ENCODE measurements at regions not wholly inside any gene's neighbourhood (a gene's known extent, or its start where the extent isn't known, plus 50 kb on each side); places are given as distances from the start of the nearest gene placed in this dataset.

DNA sequence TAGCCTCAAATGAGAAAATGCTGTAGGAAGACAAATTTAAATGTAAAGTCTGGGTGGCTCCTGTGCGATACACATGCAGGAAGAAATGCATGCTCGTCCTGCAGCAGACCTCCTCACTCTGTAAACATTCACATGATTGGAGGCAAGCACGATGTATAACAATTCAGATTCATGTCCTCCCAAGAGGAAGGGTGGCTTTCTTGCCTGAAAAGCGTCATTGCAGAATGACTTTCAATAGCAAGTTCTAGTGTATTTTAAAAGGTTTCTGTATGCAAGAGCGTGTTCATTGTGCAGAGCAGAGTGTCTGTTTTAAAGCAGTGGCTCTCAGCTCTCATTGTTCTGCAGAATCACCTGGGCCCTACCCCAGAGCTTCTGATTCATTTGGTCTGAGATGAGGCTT lies 170.3 kb upstream of the CELF2 start:
- DNase-seq (ENCODE audit: low read depth in 4 of 4, low spot score in 2 of 4) = no peak

DNA sequence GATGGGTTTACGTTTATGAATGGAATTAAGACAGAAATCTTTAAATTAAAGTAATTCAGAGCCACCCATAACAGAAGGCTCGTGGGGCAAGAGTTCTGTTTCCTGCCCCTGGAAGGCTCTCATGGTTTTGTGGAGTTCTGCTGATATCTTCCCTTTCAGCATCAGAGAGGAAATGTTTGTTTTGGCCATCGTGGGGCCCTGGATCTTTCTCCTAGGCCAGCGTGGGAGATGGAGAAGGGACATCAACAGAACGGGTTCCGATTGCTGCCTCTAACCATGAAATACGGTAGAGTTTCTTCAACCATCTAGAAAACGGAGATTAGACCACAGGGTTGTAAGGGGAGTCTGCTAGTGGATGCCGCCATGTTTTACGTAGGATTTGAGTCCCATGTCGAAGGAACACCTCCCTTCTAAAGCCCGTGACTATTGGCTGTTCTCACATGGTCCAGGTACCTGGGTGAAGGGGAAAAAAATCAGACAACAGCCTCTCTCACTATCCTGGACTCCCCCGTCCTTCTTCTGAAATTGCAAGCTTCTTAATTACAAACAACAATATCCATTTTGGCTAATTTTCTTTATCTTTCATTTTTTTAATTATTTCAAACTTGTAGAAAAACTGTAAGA lies 169.1 kb upstream of the CELF2 start:
- DNase-seq (ENCODE audit: low read depth in 4 of 4, low spot score in 2 of 4) = no peak

DNA sequence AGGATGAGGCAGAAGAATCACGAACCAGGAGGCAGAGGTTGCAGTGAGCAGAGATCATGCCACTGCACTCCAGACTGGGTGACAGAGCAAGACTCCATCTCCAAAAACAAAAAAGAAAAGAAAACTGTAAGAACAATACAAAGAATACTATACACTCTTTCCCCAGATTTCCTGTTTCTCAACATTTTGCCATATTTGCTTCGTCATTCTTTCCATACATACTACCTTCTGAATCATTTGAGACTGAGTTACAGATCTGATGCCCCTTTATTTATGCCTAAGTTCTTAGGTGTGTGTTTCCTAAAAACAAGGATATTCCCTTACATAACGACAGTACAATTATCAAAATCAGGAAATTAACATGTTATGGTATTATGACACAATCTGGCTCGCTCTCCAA lies 168.4 kb upstream of the CELF2 start:
- DNase-seq (ENCODE audit: low read depth in 4 of 4, low spot score in 2 of 4) = no peak

DNA sequence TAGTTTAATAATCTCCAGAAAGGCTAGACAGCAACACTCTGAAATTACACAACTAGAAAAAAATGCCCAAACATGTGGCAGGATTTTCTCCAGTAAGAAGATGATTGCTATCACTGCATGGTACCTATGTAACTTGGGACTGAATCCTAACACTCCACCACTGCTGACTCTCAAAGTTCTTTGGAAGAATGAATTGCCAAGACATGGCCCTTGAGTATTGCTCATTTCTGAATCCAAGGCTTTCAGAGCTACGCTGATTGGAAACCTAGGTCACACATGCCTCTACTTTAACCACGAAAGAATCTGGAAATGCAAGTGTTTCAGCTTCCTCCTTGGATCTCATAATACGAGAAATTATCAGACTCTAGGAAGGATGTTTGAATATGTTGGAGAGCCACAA lies 167.5 kb upstream of the CELF2 start:
- no peak for DNase-seq (ENCODE audit: low read depth in 4 of 4, low spot score in 2 of 4)

DNA sequence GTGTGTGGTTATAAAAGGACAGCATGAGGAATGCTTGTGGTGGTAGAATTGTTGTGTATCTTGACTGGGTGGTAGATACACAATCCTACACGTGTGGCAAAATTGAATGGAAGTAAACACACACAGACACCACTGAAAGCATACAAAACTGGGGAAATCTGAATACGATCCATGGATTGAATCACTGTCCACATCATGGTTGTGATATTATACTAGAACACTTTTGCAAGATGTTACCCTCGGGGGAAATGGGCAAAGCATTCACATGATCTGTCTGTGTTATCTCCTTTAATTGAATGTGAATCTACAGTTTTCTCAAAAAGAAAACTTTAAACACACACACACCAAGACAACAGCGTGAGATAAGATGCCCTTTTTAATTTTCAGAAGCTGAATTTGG lies 165.2 kb upstream of the CELF2 start:
- no peak for DNase-seq (ENCODE audit: low read depth in 4 of 4, low spot score in 2 of 4)

DNA sequence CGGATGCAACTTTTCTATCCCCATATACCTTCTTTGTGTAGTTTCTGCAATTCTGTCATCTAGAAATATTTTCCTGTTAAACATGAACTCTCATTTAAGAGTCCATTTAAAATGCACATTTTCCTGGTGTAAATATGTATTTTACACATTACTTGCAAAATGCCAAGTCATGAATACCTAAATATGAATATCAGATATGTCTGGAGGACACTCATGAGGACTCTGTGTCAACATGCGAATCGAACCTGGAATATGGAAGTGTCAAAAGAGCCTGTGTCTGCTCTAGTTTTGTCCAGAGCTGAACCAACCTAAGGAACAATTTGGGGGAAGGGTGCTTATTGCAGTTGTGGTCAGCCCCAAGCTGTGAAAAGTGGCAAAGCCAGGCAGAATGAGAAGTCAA lies 163.7 kb upstream of the CELF2 start:
- DNase-seq (ENCODE audit: low read depth in 4 of 4, low spot score in 2 of 4) = no peak

DNA sequence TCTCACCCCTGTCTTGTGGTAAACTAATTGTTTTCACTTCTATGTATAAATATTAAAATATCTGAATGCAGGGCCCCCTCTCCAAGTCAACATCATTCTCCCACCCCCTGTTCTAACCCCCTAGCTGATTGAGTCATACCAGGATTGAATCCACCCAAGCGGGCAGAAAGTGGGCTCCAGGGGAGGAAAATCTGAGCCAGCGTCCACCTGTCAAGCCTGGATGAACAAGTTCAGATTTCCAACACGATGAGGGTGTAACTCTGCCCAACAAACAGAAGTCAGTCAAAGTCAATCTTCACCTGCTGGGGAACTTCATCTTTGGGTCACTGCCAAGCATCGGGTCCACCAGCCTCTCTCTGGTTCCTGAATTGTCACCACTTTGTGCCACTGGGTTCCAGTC lies 162.9 kb upstream of the CELF2 start:
- DNase-seq (ENCODE audit: low read depth in 4 of 4, low spot score in 2 of 4) = no peak

DNA sequence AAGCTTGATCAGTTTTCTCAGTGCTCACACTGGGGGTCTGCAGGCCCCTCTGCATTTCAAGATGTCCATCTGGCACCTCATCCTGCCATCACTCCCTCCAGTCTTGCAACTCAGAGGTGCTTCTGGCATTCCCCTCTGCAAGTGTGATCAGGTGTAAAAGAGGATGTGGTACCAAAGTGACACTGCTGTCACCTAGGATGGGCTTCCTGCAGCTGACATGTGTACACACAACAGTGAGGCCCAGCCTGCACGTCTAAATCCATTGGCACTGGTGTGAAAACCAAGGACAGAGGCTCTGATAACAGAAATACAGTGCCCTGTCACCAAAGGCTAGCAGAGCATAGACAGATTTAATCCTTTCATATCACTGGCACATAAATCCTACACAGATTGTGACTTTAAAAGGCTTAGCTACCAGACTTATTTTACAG lies 162.5 kb upstream of the CELF2 start:
- DNase-seq (ENCODE audit: low read depth in 4 of 4, low spot score in 2 of 4) = no peak

DNA sequence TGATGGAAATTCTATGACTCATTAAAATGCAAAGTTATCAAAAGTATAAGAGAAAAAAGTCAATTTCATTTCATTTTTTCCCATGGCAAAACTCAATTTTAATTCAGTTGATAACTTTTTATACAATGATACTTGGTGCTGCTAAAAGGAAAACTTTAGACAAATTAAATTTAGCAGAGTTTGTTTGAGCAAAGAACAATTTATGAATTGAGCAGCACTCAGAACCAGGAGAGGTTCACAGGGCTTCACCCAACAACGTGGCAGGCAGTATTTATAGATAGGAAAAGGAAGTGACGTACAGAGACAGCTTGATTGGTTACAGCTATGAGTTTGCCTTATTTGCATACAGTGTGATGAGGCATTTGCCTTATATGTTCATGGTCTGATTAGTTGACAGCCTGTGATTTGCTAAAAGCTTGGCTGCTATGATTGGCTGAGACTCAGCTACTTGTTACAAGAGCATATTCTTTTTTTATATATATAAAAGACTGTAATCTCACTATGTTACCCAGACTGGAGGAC lies 157.2 kb upstream of the CELF2 start:
- DNase-seq (ENCODE audit: low read depth in 4 of 4, low spot score in 2 of 4) = no peak

DNA sequence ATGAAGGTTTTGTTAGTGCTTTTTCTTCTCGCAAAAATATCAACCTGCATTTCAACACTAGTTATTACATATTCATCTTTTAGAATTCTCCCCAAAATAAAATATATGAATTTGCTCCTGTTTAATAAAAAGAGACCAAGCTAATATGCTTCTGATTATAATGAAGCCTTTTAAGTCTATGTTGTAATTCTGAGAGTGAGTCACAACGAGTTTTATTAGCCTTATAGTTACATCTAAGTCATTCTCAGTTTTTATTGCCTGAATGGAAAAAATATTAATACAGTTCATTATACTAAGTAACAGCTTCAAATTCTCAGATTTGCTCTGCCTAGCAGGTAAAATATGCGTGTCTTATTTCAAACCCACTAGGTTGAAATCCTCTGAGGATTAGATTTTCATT lies 152.4 kb upstream of the CELF2 start:
- no peak for DNase-seq (ENCODE audit: low read depth in 4 of 4, low spot score in 2 of 4)

DNA sequence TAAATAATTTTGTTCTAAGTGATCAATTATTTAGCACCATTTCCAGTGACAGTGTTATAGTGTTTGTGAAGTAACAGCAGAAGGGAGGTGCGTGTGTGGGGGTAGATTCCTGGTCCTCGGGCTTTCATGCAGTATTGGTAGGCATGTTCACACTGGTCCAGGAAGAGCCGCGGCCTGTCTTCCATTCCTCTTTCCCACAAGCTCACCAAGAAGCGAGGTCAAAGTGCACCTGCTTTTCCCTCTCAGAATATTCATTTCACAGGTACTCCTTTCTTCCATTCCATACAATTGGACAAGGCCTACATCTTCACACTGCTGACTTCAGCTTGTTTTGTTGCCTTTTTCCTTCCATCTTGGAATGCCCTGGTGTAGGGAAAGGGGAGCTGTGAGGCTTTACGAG lies 151.8 kb upstream of the CELF2 start:
- DNase-seq (ENCODE audit: low read depth in 4 of 4, low spot score in 2 of 4) = no peak

DNA sequence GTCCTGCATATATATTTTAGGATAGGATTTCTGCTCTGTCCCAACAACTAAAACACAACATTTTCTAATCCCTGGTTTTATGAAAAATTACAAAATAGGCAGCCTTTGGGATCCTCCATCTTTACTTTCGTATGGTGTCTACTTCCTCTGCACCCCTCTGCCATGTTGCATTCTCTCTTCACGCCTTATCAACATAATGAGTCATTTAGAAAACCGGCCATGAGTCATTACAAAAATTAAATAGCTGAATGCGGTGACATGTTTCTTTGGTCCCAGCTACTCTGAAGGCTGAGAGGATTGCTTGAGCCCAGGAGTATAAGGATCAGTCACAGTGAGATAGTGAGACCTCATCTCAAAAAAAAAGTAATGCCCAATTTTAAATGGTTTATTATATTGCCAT lies 148.1 kb upstream of the CELF2 start:
- DNase-seq (ENCODE audit: low read depth in 4 of 4, low spot score in 2 of 4) = no peak

DNA sequence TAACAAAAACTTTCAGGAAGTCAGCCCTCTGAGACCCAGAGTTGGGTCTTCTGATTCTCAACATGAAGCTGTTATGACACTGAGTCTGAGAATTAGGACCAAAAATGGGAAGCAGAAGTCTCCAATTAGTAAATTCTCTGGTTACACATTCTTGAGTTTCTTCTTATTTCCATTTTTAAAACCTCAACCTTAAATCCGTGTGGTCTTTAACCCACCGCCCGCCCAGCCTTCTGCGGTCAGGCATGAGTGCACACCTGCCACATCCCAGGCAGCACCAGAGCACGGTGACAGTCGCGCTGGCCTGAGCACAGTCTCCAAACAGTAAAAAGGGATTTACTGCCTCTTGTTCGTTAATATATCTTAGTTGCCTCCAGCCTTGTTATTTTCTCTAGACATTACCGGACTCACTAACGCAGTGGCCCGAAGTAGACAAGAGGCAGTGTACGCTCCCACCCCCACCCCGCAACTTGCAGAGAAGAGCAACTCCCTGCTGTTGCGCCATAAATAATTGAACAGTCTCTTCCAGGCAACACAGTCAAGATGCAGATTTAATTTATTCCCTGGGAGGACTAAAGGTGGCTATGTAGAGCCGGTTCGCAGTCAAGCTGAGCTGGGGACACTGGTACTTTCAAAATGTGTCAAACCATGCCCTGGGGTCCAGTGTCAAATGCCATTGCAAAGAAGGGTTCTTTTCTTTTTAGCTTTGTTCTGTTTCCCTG lies 147.0 kb upstream of the CELF2 start:
- DNase-seq (ENCODE audit: low read depth in 4 of 4, low spot score in 2 of 4) = peak in 1 of 4 donors; percentile 56

DNA sequence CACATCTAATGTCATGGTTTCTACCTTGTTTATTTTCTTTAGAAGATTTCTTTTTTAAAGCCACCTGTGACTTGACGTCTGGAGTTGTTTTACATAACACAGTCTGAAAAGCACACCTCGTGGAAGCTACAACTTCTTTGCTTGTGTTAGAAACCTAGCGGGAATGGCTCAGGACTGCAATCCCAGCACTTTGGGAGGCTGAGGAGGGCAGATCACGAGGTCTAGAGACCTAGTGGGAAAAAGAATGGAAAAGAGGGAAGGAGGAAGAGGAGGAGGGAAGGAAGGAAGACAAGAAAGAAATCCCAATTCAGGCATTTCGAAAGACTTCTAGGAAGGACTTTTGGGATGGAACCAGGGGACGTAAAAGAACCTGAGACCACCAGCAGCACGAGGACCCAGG lies 146.3 kb upstream of the CELF2 start:
- DNase-seq (ENCODE audit: low read depth in 4 of 4, low spot score in 2 of 4) = no peak

DNA sequence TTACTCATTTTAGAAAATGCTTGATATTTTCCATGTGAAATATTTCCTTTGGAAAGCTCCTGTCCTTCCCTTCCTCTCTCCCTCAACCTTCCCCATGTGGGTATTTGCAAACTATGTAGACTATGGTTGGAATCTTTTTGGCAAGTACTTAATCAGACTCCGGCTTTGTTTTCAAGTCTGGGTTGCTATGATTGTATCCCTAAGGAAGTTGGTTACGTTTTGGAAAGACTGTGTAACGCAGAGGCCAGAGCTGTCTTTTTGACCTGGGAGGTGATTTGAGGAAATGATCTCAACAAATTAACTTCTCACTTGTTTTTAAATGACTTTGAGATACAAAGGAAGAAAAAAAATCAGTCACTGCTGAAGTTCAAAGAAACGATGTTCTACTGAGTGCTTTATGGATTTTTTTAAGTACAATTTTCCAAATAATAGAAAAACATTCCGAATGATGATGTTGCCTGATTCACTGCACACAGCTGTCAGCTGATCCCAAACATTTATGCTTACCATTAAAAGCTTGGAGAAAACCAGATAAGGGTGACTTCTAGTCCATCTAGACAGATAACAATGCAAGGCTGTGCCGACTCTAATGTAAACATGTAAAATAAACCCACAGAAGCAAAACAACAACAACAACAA lies 145.5 kb upstream of the CELF2 start:
- DNase-seq (ENCODE audit: low read depth in 4 of 4, low spot score in 2 of 4) = no peak

DNA sequence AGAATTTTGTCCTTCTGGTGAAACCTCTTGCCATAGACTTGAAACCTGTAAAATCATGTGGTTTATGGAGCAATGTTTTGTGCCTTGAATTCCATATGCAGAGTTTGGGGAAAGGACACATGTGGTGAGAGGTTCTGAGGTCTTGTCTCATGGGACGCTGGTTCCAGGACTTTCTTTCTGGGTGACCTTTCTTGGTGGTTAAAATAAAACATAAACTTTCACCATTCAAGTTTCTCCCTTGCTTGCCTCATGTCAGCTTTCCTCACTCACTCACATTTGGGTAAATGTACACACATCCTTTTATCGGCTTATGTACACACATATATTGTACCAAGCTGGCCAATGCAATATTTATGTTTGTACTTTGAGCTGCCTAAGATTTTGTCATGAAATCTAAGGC lies 144.9 kb upstream of the CELF2 start:
- no peak for DNase-seq (ENCODE audit: low read depth in 4 of 4, low spot score in 2 of 4)

DNA sequence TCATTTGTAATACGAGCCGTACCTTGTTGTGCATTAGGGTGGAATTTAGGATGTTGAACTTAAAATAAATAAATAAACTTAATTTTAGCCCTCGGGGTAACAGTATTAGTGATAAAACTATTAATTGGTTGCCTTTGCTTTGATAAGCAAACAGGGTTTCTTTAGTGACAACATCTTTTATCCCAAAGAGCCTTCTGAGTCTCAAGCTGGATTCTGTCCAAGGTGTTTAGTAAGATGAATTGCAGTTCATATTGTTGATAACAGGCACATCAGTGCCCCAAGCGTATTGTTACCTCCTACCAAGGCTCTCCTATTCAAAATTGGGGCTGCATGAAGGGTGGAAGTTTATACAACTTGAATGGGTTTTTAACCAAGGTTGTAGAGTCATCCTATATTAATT lies 144.4 kb upstream of the CELF2 start:
- DNase-seq (ENCODE audit: low read depth in 4 of 4, low spot score in 2 of 4) = no peak

DNA sequence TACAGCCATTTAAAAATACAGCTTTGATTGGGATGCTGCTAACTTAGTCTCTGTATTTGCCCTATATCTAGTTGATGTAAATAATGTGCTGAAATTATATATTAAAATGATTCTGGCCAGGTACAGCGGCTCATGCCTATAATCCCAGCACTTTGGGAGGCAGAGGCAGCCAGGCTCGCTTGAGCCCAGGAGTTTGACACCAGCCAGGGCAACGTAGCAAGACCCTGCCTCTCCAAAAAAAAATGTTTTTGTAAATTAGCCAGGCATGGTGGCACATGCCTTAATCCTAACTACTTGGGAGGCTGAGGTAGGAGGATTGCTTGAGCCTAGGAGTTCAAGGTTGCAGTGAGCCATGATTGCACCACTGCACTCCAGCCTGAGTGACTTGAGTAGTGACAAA lies 143.8 kb upstream of the CELF2 start:
- no peak for DNase-seq (ENCODE audit: low read depth in 4 of 4, low spot score in 2 of 4)

DNA sequence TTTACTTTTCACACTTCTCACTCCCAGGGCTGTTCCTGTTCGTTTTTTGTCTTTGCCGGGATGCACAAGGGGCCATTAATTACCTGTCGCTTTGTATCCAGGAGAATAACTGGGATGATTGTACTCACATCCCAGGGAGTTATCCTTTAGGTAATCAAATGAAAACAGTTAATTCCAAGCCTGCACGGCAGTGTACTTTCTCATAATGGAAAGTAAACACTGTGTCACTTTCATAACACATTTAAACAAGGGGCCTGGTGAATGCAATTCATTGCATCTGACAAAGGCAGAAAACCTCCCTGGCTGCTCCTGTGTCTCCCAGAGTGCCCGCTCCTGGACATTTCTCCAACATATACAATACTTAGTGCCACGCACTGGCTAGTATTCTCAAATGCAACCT lies 138.7 kb upstream of the CELF2 start:
- DNase-seq (ENCODE audit: low read depth in 4 of 4, low spot score in 2 of 4) = no peak

DNA sequence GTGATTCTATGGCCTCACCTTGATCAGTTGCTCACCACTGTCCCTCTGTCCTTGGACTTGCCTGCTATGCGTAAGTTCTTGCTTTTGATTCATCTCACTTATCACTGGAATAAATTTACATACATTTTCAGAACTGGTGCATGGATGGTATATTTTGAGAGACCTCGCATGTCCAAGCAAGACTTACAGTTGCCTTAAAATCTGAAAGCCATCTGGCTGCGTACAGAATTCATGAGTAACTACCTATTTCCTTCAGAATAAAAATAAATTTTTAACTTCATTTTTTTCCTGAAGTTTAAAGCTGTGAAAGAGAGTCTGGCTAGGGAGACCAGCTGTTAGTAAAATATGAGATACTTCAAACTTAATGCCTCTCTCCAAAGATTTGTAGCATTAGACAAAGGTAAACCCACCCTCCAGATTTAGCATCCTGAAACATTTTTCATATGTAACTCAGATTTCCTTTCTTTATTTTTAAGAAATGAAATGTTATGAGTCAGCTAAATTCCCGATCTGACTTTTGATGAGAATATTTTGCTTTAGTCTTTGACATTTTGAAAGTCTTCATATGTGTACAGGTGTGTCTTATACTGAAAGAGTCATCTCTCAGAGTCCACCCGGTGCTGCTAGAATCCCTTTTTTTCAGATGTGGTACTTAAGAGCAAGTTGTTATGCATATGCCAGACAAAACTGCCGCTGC lies 136.4 kb upstream of the CELF2 start:
- no peak for DNase-seq (ENCODE audit: low read depth in 4 of 4, low spot score in 2 of 4)

DNA sequence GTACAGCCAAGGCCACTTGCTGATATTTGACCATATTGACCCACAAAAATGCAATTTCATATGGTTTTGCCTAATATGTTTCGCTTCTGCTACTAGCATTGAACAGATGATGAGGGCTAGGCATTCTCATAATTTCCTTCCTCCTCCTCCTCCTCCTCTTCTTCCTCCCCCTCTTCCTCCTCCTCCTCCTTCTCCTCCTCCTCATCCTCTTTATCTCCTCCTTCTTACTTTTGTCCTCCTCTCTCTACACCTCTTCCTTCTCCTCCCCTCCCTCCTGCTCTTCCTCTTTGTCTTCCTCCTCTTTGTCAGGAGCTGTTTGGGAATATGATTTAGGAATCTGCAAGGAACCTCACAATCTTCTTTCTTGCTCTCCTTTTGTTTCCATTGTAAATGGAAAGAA lies 133.9 kb upstream of the CELF2 start:
- no peak for DNase-seq (ENCODE audit: low read depth in 4 of 4, low spot score in 2 of 4)

All from left renal cortex interstitium (tissue), 4 donors.